ENCODE measurements at regions not wholly inside any gene's neighbourhood (a gene's known extent, or its start where the extent isn't known, plus 50 kb on each side); places are given as distances from the start of the nearest gene placed in this dataset.
"Not testable (repeated sequence)": the region's sequence is repeated elsewhere in the genome, so short reads cannot be mapped to it uniquely, and the experiment has no call there.

DNA sequence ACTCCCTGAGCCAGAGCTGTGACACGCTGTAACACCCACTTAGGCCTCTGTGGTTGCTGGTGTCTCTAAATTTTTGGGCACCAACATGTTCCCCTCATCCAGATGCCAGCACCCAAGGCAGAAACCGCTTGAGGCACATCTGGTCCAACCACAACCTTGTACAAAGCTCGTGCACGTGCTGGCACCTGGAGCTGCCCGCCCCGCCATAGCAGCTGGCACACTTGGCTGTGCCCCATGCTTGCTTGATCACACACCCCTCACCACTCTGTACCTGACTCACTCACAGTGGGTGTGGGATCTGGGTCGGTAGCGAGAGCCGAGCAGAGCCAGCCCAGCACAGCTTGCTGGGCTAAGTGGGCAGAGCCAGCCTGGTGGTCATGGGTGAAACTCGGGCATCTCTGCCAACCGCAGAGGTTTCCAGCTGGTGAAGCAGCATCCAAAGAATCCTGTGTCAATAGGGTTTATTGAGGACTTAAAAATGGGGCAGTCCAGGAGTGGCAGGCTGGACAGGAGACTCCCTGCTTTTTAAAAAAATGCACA is 1210.4 kb downstream of the TYW1 start:
- DNase-seq, result no peak

DNA sequence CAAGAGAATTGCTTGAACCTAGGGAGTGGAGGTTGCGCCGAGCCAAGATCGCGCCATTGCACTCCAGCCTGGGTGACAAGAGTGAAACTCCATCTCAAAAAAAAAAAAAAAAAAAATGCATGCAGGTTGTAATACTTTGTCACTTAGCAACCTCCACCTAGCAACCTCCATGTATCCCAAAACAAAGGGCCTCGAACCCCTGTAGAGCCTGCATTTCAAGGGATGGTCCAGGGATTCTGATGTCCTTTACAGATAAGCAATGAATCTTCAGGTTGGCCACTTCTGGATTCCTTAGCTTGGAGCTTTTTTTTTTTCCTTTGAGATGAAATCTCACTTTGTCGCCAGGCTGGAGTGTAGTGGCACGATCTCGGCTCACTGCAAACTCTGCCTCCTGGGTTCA is 1211.0 kb downstream of the TYW1 start:
- DNase-seq, result no peak

DNA sequence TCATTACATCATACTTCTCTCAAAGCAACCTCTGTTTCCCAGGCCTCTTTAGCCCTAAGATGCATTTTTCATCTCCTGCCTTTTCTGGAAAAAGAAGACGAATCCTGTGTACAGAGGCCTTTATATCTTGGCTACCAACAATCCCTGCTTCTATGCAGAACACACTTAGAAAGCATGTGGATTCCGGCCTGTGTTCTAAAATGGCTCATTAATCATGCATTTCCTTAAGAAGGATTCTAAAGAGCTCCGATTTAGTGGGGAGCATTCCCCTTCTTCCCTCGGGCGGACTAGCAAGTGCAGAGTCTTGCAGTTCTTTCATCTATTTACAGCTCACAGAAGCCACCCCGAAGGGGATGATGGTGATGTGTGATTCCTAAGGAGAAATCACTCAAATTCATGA is 1212.9 kb downstream of the TYW1 start:
- no peak for DNase-seq

DNA sequence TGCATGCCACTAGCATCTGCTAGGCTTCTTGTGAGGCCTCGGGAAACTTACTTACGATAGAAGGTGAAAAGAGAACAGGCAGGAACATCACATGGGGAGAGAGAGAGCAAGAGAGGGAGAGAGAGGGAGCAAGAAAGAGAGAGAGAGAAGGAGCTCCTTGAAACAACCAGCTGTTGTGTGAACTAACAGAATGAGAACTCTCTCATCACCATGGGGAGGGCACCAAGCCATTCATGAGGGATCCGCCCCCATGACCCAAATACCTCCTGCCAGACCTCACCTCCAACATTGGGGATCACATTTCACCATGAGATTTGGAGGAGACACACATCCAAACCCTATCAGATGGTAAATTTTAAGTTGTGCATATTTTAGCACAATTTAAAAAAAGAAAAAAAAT is 1217.2 kb downstream of the TYW1 start:
- no peak for DNase-seq

DNA sequence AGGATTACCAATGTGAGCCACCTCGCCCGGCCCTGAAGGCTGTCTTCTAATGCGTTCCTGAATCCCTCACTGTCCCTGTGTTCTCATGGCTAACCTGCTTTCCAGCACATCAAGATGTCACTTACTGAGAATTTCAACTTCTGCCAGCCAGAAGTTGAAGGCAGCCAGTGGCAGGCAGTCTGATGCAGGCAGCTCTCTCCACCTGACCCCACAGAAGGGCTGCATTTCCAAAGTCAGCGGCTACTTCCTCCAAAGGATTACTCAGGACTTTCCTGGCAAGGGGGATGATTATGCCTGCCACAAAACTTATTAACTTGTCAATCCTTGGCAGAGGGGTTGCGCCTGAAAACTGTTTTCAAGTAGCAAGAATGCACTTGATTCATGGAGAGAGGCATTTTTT is 1219.4 kb downstream of the TYW1 start:
- DNase-seq, result no peak

DNA sequence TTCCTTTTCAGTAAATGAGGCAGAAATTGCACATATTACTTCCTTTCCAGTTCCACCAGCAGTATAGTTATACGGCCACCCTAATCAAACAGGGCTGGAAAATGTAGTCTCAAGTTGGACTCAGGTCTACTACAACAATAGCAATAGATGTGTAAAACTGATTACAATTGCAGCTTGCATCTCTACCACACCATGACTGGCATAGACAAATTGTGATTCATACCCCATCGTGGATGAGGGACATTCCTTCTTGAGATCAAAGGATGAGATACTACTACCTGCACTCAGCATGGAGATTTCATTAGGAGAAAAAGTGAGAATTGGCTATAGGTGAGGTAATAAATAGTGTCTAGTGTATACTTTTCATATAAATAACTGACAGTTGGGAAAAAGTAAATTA is 1220.8 kb downstream of the TYW1 start:
- no peak for DNase-seq

DNA sequence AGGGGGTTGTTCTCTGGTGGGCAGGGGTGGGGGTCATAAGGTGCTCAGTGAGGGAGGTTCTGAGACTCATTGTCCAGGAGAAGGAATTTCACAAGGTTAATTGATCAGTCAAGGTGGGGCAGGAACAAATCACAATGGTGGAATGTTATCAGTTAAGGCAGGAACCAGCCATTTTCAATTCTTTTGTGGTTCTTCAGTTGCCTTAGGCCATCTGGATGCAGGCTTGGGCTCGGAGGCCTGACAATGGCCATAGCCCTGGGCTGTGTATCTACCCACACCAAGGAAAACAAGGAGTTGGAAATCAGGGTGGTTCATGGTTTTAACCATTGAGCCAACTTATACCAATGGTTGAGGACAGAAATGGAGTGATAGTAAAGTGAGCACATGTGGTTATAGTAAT is 1221.8 kb downstream of the TYW1 start:
- DNase-seq, result no peak

DNA sequence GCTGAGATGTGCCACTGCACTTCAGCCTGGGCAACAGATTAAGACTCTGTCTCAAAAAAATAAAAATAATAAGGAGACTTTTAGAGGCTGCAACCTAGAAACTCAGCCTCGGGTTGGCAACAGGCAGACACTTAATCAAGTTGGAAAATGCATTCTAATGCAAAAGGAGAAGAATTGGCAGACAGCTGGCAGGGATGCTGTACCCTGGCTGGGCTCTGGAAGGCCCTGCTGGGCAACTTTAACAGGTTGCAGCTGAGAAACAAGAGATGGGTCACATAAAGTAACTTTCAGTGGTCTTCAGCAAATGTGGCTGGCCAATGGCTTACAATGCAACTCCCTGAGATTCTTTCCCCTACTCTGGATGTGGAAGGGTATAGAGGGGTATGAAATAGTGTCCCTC is 1225.7 kb downstream of the TYW1 start:
- DNase-seq, result no peak

DNA sequence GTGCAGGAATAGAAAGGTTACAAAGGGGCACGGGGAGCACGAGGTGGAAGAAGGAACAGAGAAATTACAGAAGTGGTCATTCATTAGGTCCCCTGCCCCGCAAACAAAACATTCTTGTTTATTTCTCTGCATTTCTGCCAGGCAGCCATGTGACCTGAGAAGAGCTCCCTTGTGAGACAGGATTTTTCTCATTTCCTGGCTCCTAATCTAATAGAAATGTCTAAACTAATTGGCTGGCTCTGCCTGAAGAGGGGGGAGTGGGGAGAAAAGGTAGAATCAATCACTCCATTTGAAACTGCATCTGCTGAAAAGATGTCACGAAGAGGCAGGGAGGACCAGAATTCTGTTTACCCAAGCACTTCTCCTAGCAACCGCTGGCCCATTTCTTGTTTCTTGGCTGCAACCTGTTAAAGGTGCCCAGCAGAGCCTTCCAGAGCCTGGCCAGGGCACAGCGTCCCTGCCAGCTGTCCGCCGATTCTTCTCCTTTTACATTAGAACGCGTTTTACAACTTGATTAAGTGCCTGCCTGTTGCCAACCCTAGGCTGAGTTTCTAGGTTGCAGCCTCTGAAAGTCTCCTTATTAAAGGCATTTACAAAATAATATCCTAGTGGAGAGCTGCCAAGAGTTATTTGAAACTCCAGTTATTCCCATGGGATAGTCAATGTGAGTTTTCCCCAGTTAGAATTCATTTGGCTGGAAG is 1227.6 kb downstream of the TYW1 start:
- peak; percentile 50 for DNase-seq

DNA sequence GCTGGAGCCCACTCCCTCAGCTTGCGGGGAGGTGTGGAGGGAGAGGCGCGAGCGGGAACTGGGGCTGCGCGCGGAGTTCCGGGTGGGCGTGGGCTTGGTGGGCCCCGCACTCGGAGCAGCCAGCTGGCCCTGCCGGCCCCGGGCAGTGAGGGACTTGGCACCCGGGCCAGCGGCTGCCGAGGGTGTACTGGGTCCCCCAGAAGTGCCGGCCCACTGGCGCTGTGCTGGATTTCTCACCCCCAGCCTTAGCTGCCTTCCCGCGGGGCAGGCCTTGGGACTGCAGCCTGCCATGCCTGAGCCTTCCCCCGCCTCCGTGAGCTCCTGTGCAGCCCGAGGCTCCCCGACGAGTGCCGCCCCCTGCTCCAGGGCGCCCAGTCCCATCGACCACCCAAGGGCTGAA is 1234.4 kb downstream of the TYW1 start:
- not testable (repeated sequence) for DNase-seq

DNA sequence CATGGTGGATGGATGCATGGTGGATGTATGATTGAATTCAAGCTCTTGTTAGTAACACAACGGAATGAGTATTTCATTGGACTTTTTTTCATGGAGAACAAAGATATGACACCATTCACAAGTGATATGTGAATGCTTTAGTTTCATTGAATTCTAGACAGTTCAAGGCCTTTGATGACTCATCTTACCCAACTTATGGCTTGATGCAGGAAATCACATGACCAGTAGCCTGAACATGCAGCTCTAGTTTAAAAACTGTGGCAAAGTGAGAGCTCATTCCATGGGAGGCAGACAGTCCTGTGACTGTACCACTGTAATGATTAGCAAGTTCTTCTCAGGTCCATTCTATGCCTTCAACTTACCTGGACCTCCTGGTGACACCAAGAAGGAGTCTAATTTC is 1239.3 kb downstream of the TYW1 start:
- DNase-seq, result no peak

DNA sequence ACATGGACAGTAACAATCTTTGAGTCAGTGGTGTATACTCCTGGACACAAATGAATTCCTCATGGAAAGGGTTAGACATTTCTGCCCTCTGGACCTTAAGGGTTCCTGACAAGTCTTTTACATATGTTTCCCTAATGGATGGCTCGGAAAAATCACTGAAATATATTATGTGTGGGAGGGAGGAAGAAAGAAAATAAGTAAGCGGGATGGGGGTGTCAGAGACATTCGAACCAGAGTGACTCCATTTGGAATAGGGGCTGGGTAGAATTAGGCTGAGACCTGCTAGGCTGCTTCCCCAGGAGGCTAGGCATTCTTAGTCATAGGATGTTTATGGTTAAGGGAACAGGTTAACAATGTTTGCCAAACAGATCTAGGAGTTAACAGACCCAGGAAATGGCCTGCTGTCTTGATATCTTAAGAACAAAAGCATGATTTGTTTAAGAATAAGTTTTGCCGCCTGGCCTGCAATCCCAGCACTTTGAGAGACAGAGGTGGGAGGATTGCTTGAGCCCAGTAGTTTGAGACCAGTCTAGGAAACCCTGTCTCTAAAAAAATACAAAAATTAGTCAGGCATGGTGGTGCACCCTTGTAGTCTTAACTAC is 1241.7 kb downstream of the TYW1 start:
- DNase-seq, result no peak

DNA sequence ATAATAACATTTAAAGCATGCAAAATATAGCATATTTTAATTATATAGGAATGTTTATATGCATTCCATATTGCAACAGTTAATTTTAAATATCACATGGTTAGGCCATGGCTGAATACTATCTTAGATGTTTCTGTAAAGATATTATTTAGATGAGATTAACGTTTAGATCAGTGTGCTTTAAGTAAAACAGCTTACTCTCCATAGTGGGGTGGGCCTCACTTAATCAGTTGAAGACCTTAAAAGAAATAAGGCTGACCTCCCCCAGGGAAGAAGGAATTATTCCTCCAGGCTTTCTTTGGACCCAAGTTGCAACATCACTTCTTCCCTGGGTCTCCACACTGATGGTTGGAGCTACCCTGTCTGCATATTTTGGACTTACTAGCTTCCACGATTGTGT is 1246.5 kb downstream of the TYW1 start:
- no peak for DNase-seq

DNA sequence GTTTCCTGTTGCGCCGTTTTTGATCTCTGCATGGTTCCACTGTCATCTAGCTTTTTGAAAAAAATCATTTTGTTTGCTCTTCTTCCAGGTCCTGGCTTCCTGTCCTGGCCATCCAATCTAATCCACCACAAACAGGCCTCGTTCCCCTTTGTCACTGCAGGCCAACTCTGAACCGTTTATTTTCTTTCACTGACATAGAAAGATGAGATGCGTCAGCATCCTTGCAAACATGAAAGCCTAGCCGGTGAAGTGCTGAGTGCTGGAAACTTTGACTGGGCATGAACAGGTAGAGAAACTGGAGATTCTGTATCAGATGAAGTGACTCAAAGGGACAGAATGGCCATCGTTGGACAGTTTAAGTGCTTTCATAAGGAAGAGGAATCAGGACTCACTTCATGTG is 1247.8 kb downstream of the TYW1 start:
- DNase-seq, result no peak

DNA sequence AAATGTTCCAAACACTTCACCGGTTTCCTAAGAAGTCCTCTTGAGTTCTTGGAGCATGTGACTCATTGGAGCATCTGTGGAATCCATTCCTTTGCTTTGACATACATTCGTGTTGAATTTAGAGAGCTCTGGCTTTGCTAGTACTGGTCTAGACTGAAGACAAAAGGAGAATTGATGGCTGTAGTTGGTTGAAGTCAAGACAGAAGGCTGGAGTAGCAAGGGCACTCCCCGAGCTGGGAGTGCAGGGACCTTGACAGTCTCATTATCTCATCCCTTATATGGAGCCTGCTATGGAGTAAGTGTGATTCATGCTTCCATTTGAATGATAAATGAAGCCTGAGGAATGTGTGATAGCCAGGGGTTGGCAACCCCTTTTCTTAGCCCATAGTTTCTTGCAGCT is 1249.1 kb downstream of the TYW1 start:
- no peak for DNase-seq

DNA sequence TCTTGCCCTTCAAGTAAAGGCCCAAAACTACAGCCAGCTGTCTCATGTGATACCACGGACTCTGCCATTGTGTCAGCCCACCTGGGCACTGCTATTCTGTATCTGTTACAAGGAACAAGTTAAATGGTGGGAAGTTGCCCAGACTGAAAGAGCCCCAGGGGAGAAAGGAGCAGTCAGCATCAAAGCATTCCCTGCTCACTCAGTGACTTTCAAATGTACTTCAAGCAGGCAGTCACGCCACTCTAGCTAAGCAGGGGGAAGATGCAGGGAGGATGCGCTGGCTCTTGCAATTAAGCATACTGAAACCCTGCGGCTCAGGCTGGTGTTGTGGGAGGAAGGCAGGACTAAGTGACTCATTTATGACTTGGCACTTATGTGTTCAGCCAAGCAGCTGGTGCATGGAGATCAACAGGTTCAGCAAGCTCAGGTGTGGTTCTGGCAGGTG is 1249.6 kb downstream of the TYW1 start:
- DNase-seq, result peak; percentile 65

DNA sequence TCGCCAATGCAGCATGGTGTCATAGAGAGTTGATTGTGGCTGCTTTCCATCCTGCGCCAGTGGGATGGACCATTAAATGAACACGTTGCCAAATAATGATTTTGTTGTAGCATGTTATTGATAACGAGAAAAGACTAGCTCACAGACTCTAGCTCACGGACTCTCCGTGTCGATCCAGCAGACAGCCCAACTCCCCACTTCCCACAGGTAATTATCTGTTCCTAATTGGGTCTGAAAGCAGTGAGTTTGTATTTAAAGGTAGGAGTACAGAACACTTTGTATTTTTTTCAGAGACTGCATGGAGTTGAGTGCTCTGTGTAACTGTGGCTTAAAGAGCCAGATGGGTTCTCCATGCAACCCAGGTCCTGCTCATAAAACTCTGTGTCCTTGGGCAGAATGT is 1250.5 kb downstream of the TYW1 start:
- no peak for DNase-seq

DNA sequence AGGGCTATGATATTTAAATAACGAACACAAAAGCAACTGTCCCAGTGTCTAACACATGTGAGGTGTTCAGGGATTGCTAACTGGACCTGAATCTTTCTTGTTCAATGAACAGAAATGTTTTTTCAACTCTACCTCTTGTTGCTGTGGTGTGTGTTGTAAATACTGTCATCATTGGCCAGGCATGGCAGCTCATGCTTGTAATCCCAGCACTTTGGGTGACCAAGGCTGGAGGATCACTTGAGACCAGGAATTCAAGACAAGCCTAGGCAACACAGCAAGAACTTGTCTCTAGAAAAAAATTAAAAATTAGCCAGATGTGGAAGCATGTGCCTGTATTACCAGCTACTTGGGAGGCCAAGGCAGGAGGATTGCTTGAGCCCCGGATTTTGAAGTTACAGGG is 1250.9 kb downstream of the TYW1 start:
- DNase-seq, result no peak

DNA sequence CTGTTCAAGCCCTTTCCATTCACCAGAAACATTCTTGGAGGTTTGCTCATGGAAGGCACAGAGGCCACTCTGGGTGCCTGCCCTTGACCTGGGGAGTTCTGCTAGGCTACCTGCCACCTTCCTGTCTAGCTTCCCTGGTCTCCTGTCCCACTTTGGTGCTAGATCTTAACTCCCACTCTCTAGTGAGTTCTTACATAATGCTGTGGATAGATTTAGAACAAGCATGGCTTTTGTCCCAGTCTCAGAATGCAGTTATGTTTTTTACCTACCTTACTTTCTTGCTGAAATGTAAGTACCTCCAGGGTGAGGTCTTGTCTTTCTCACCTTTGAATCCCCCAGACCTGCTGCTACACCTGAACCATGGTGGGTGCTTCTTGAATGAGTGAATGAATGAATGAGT is 1252.3 kb downstream of the TYW1 start:
- DNase-seq, result no peak

DNA sequence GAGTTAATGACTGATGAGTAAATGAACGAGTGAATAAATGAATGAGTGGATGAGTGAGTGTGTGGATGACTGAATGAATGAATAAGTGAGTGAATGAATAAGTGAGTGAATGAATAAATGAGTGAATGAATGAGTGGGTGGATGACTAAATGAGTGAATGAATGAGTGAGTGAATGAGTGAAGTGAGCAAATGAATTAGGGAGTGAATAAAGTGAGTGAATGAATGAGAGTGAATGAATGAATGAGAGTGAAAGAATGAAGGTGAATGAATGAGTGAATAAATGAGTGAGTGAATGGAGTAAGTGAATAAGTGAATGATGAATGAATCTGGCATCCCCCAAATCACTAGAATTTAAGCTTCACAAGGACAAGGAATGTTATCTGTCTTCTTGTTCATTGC is 1253.0 kb downstream of the TYW1 start:
- DNase-seq, result no peak

DNA sequence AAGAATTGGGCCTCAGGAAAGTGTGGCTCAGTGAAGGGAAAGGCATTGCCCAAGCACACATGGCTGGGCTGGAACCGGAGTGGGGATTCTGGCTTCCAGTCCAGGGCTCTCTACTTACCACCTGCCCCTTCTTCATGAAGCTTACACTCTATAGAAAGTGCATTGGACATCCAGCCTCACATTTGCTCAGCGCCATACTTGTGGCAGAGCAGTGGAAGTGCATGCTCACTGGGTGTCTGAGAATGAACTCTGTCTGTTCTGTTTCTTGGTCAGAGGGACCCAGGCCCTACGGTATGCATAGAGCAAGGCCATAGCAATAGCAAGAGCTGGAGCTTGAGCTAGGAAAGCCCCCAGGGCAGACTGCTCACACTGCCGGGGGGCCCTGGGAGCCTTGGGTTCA is 1253.5 kb downstream of the TYW1 start:
- no peak for DNase-seq

DNA sequence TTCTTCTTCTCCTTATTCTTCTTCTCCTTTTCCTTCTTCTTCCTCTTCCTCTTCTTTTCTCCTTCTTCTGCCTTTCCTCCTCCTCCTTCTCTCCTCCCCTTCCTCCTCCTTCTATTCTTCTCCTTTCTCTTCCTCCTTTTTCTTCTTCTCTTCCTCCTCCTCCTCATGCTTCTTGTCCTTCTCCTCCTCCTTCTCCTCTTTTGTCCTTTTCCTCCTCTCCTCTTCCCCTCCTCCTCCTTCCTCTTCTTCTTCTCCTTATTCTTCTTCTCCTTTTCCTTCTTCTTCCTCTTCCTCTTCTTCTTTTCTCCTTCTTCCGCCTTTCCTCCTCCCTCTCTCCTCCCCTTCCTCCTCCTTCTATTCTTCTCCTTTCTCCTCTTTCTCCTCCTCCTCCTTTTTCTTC is 1258.2 kb downstream of the TYW1 start:
- DNase-seq, result not testable (repeated sequence)

DNA sequence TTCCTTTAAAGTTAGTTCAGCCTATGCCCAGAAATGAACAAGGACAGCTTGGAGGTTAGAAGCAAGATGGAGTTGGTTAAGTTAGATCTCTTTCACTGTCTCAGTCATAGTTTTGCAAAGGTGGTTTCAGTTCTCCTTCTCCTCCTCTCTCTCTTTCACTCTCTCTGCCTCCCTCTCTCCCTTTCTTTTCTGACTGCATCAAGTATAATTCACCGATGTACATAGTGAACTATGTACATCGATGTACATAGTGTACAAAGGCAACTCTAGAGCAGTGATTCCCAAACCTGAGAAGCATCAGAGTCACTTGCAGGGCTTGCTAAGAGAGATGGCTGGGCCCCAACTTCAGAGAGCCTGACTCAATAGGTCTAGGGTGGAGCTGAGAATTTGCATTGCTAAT is 1259.7 kb downstream of the TYW1 start:
- no peak for DNase-seq

DNA sequence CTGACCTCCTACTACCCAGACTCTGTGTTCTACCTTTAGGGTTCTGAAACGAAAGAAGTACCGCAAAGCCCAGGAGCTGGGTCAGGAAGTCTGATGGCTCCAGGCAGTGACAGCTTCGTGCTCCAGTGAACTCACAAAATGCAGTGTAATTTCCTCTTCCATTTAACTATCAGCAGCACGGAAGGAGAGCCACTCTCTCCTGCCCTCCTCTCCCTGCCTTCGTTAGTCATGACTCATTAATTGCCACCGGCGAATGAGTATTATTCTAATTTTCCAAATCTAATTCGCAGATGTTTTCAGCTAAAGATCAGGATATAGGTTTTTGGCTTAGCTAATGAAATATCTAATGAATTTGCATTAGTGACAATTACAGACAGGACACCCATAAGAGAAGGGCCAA is 1262.0 kb downstream of the TYW1 start:
- no peak for DNase-seq

DNA sequence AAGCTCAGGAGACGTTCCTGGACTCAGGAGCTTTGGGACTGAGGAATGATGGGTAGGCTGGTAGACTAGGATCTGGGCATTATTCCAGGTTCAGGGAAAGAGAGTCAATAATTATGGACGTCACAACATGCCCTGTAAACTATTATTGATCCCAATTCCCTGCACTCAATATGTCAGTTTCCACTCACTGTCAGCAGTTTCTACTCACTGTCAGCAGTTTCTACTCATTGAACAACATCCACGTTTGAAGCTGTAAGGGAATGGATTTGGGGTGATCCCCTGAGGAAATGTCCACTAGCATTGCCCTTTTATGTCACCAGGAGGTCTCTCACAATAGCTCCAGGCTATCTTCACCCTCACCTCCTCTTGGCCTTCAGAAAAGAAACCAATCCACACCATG is 1268.6 kb downstream of the TYW1 start:
- no peak for DNase-seq
